Kidney epithelial cell (primary cell): ENCODE measurements at regions not wholly inside any gene's neighbourhood (a gene's known extent, or its start where the extent isn't known, plus 50 kb on each side); places are given as distances from the start of the nearest gene placed in this dataset.

Source experiments
- DNase-seq: peaks from one replicate; pipeline ENCODE4 v3.0.0-alpha.2; 2010; ENCODE audit warnings: low read depth
- H3K27me3 ChIP-seq: 2 replicates; pipeline ENCODE4 v1.6.0; 2011; ENCODE audit warnings: low read length; ENCODE audit not compliant: control insufficient read depth, insufficient read depth
- H3K36me3 ChIP-seq: 2 replicates; pipeline ENCODE4 v1.5.1; 2011; ENCODE audit warnings: low read length; ENCODE audit not compliant: control insufficient read depth, insufficient read depth
- H3K4me3 ChIP-seq: 2 replicates; pipeline ENCODE4 v1.5.1; 2011; ENCODE audit warnings: low read depth, mild to moderate bottlenecking, control low read depth, low read length
- TF ChIP-seq, protein P1 (sequence below): IDR thresholded peaks from 2 replicates; pipeline ENCODE4 v1.5.1; 2011; ENCODE audit warnings: mild to moderate bottlenecking, moderate library complexity, low read length, control low read depth, inconsistent platforms; ENCODE audit not compliant: insufficient read depth, poor library complexity, severe bottlenecking

DNA sequence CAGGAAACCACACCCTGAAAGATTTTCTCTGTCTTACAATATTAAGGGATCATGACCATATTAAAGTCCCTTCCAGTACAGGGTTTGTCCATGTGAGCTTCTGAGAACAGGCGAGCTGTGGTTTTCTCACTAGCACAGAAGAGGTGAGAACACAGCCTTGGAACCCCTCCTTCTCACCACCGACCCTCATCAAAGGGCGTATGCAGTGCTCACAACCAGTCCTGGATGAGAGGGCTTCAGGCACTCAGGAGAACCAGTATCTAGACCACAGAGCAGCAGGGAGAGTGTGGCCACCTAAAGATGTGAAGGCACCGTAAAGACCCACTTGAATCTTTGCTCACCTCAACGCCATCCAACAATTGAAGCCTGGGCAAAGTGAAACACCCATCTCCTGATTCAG lies 397.0 kb downstream of the ETS1 start:
- no peak for DNase-seq
- Histone ChIP-seq H3K27me3 (no peaks in the 10 kb centered on the region), H3K36me3 (no peaks in the 10 kb centered on the region), H3K4me3 (no peak overlapping the region)
- TF ChIP-seq, protein P1, sequence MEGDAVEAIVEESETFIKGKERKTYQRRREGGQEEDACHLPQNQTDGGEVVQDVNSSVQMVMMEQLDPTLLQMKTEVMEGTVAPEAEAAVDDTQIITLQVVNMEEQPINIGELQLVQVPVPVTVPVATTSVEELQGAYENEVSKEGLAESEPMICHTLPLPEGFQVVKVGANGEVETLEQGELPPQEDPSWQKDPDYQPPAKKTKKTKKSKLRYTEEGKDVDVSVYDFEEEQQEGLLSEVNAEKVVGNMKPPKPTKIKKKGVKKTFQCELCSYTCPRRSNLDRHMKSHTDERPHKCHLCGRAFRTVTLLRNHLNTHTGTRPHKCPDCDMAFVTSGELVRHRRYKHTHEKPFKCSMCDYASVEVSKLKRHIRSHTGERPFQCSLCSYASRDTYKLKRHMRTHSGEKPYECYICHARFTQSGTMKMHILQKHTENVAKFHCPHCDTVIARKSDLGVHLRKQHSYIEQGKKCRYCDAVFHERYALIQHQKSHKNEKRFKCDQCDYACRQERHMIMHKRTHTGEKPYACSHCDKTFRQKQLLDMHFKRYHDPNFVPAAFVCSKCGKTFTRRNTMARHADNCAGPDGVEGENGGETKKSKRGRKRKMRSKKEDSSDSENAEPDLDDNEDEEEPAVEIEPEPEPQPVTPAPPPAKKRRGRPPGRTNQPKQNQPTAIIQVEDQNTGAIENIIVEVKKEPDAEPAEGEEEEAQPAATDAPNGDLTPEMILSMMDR, result no peak

DNA sequence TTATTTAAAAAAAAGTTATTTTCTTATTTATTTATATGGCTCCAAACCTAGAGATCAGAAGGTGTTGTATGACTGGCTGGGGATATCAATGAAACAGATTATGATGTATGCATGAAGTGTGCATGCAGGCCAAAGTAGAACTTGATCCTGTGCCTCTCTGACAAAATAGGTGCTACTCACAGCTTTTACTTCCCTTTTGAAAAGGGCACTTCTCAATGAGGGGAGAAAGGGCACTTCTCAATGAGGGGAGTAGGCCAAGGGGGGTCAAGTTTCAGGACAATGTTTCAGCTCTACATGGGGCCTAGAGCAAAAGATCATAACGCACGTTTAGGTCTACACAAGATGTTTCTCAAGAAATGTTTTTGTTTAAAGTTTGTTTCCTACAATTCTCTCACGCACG lies 397.5 kb downstream of the ETS1 start:
- DNase-seq, result no peak
- TF ChIP-seq, protein P1, result no peak
- H3K27me3 ChIP-seq, result no peaks in the 10 kb centered on the region
- H3K4me3 ChIP-seq, result no peak overlapping the region
- no peaks in the 10 kb centered on the region for H3K36me3 ChIP-seq

DNA sequence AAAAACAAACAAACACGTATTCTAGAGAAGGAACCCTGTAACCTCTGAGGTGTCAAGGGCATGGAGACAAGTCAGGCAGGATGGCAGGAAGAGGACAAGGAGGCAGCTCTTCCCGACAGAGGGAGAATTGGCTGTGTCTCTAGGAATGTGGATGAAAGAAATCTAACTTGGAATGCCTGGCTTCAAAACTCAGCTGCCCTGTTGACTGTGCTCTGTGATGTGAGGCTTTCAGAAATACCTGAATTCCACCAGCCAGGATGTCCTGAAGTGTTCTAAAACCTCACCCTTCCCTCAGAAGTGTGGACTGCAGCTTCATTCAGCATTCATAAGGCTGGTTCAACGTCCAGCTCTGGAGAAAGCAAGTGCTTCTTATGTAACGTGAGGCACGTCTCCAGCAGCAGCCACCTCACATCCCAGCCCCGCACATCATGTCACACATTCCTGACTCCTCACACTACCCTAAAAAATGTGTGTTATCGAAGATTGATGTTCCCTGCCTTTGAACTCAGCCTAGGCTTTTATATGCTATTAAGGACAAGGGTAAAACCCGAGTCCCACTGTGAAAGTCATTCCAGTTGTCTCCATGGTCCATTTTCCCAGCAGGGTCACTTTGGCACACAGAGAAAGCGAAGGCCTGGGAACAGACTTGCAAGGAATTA lies 398.9 kb downstream of the ETS1 start:
- TF ChIP-seq, protein P1, result no peak
- no peaks in the 10 kb centered on the region for H3K36me3 ChIP-seq
- no peak for DNase-seq
- no peaks in the 10 kb centered on the region for H3K27me3 ChIP-seq
- H3K4me3 ChIP-seq, result no peak overlapping the region

DNA sequence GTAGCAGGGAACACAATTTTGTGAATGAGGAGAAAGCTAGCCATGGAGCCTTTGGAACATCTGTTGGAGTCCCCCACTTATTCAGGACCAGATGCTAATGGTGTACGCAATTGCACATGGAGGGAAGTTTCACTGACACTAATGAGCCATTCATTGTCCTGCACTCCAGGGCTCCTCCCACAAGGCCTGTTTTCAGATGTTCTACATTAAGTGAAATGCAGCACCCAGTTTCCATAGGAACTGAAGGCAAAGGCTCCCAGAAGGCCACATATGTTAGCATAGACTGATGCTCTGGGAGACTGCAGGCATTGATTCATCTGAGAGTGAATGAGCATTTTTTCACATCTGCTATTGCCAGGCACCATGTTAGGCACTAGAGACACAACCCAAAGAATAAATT lies 399.5 kb downstream of the ETS1 start:
- TF ChIP-seq, protein P1, result no peak
- Histone ChIP-seq H3K4me3 (no peak overlapping the region), H3K27me3 (no peaks in the 10 kb centered on the region), H3K36me3 (no peaks in the 10 kb centered on the region)
- DNase-seq, result no peak

DNA sequence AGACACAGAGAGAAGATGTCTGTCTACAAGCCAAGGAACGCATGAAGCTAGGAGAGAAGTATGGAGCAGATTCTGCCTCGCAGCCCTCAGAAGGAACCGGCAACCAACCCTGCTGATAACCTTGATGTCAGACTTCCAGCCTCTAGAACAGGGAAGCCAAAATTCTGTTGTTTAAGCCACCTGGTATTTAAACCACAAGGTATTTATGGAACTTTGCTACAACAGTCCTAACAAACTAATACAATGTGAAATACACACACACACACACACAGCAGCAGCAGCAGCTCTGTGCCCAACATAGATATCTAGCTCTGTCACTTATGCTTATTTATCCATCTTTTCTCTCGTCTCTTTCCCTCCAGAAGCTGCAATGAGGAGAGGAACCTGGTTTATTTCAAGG lies 400.0 kb downstream of the ETS1 start:
- no peak for DNase-seq
- TF ChIP-seq, protein P1, result no peak

DNA sequence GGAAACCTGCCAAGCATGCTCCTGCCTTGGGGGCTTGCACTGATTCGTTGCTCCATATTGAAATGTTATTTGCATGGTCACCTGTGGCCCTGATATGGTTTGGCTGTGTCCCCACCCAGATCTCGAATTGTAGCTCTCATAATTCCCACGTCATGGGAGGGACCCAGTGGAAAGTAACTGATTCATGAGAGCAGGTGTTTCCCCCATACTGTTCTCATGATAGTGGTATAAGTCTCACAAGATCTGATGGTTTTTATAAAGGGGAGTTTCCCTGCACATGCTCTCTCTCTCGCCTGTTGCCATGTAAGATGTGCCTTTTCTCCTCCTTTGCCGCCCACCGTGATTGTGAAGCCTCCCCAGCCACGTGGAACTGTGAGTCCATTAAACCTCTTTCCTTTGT lies 402.4 kb downstream of the ETS1 start:
- no peak for DNase-seq
- TF ChIP-seq, protein P1, result no peak
- H3K27me3 ChIP-seq, result no peaks in the 10 kb centered on the region
- H3K36me3 ChIP-seq, result no peaks in the 10 kb centered on the region
- H3K4me3 ChIP-seq, result no peak overlapping the region

More for the DNA sequence above, 400.0 kb downstream of the ETS1 start:
- Histone ChIP-seq H3K4me3 (no peak overlapping the region), H3K27me3 (no peaks in the 10 kb centered on the region), H3K36me3 (no peaks in the 10 kb centered on the region)
